Nephron progenitor cell (in vitro differentiated cells): ENCODE measurements at regions not wholly inside any gene's neighbourhood (a gene's known extent, or its start where the extent isn't known, plus 50 kb on each side); places are given as distances from the start of the nearest gene placed in this dataset.

Experiments
- DNase-seq: peaks from one replicate; pipeline ENCODE4 v3.0.0; 2021
- H3K27ac Mint-ChIP-seq: 2 replicates; pipeline ENCODE4 v1.8.0; 2021; ENCODE audit warnings: mild to moderate bottlenecking, moderate library complexity, mixed read lengths
- H3K27me3 Mint-ChIP-seq: 2 replicates; pipeline ENCODE4 v1.8.0; 2021; ENCODE audit warnings: mild to moderate bottlenecking, low read depth, mixed read lengths; ENCODE audit not compliant: poor library complexity
- H3K36me3 Mint-ChIP-seq: 2 replicates; pipeline ENCODE4 v1.8.0; 2021; ENCODE audit warnings: low read depth, mixed read lengths
- H3K4me1 Mint-ChIP-seq: 2 replicates; pipeline ENCODE4 v1.8.0; 2021; ENCODE audit warnings: mixed read lengths
- H3K4me3 Mint-ChIP-seq: 2 replicates; pipeline ENCODE4 v1.8.0; 2021; ENCODE audit warnings: mild to moderate bottlenecking, moderate library complexity, mixed read lengths
- H3K9me3 Mint-ChIP-seq: 2 replicates; pipeline ENCODE4 v1.8.0; 2021; ENCODE audit warnings: mild to moderate bottlenecking, moderate library complexity, mixed read lengths
- CTCF ChIP-seq: fragments of 200-600 bp; sonication (generic); IDR thresholded peaks from 2 replicates; pipeline ENCODE4 v1.5.0; 2021; ENCODE audit warnings: antibody characterized with exemption

DNA sequence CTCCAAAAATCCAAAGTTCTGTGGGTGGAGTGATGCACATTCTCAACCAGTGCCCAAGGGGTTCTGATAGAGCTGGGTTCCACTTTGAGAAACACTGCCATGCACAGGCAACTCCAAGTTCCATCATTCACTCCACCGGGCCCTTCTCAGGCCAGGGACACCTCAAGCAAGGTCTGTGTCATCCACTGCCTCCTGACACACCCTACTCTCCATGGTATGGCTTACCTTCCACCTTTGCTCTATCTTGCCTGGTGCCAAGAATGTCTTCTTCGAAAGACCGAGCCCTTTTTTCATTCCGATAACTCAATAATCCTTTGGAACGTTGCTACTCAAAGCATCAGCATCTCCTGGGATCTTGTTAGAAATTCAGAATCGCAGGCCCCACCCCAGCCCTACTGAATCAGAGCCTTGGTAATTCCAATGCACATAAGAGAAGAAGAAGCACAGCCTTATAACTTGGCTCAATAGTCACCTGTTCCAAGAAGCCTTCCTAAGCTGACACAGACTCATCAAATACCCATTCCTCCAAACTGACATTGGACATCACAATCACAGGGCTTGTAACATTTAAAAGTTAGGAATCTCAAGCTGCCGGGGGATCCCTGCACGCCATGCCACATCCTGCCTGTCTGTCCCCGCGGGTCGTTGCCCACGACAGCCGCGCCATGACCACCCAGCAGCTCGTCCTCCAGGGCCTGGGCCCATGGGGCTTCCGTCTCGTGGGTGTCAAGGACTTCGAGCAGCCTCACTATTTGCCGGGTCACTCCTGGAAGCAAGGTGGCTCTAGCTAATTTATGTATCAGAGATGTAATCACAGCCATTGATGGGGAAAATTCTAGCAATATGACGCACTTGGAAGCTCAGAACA is 66.4 kb downstream of the VCPKMT start:
- peaks cover 5% of the 10 kb centered on the region for H3K36me3 Mint-ChIP-seq

GRCh38 chr14:50051106-50051505 is 65.3 kb downstream of the VCPKMT start:
- no peak overlapping the region for H3K4me3 Mint-ChIP-seq
- peaks cover 3% of the 10 kb centered on the region for H3K9me3 Mint-ChIP-seq
- no peak overlapping the region for H3K27ac Mint-ChIP-seq
- no peaks in the 10 kb centered on the region for H3K36me3 Mint-ChIP-seq
- no peak for DNase-seq
- peaks cover 11% of the 10 kb centered on the region for H3K27me3 Mint-ChIP-seq
- no peak for TF ChIP-seq CTCF
- H3K4me1 Mint-ChIP-seq: peaks cover 8% of the 10 kb centered on the region

More for the DNA sequence above, 66.4 kb downstream of the VCPKMT start:
- Mint-ChIP-seq H3K9me3 (peaks cover 12% of the 10 kb centered on the region), H3K27ac (no peak overlapping the region), H3K27me3 (peaks cover 11% of the 10 kb centered on the region), H3K4me3 (no peak overlapping the region), H3K4me1 (peaks cover 11% of the 10 kb centered on the region)
- DNase-seq: no peak
- TF ChIP-seq CTCF: no peak

- TF ChIP-seq CTCF: no peak
- H3K27ac Mint-ChIP-seq: no peak overlapping the region
- DNase-seq: no peak
- no peak overlapping the region for H3K4me3 Mint-ChIP-seq
- H3K9me3 Mint-ChIP-seq: peaks cover under 1% of the 10 kb centered on the region
- H3K27me3 Mint-ChIP-seq: peaks cover 8% of the 10 kb centered on the region
- H3K4me1 Mint-ChIP-seq: peaks cover 13% of the 10 kb centered on the region
- no peaks in the 10 kb centered on the region for H3K36me3 Mint-ChIP-seq
Observed at GRCh38 chr14:50051706-50052105, 64.7 kb downstream of the VCPKMT start.

GRCh38 chr14:50052517-50052916 is 63.9 kb downstream of the VCPKMT start:
- TF ChIP-seq CTCF: no peak
- DNase-seq: no peak
- Mint-ChIP-seq H3K4me1 (peaks cover 8% of the 10 kb centered on the region), H3K9me3 (no peaks in the 10 kb centered on the region), H3K27ac (no peak overlapping the region), H3K36me3 (no peaks in the 10 kb centered on the region), H3K27me3 (peaks cover 8% of the 10 kb centered on the region), H3K4me3 (no peak overlapping the region)

- H3K36me3 Mint-ChIP-seq: no peaks in the 10 kb centered on the region
- H3K27ac Mint-ChIP-seq: no peak overlapping the region
- no peak for DNase-seq
- peaks cover 8% of the 10 kb centered on the region for H3K4me1 Mint-ChIP-seq
- TF ChIP-seq CTCF: no peak
- no peaks in the 10 kb centered on the region for H3K9me3 Mint-ChIP-seq
- peaks cover 8% of the 10 kb centered on the region for H3K27me3 Mint-ChIP-seq
- H3K4me3 Mint-ChIP-seq: no peak overlapping the region
Observed at GRCh38 chr14:50053935-50054334, 62.4 kb downstream of the VCPKMT start.
